Activated T-helper 2 cell treated with anti-CD3 and anti-CD28 coated beads, Interferon-gamma antibody, Interleukin-2, Interleukin-4, amounts not matched to agents 10 μg/mL and 5 μg/mL and 100 μg/mL, durations not matched to agents 14 hours and 24 hours and 36 hours (primary cell): ENCODE measurements at regions not wholly inside any gene's neighbourhood (a gene's known extent, or its start where the extent isn't known, plus 50 kb on each side); places are given as distances from the start of the nearest gene placed in this dataset.

Source experiments
- DNase-seq: peaks from one replicate; pipeline ENCODE4 v3.0.0; 2021; ENCODE audit warnings: low spot score
- H3K27ac Mint-ChIP-seq: one replicate; pipeline ENCODE4 v1.8.0; 2021; ENCODE audit warnings: mixed read lengths
- H3K27me3 Mint-ChIP-seq: one replicate; pipeline ENCODE4 v1.8.0; 2021; ENCODE audit warnings: low read depth, mixed read lengths
- H3K36me3 Mint-ChIP-seq: one replicate; pipeline ENCODE4 v1.8.0; 2021; ENCODE audit warnings: low read depth, mixed read lengths
- H3K4me1 Mint-ChIP-seq: one replicate; pipeline ENCODE4 v1.8.0; 2021; ENCODE audit warnings: low read depth, mixed read lengths
- H3K4me3 Mint-ChIP-seq: one replicate; pipeline ENCODE4 v1.8.0; 2021; ENCODE audit warnings: low read depth, mild to moderate bottlenecking, moderate library complexity, mixed read lengths
- H3K9me3 Mint-ChIP-seq: one replicate; pipeline ENCODE4 v1.8.0; 2021; ENCODE audit warnings: mixed read lengths
- intact Hi-C: fragments of 100-400 bp; cut with micrococcal nuclease; formaldehyde crosslinking; loops from one replicate; pipeline ENCODE4 v1.15.1; 2023

- no peaks in the 10 kb centered on the region for H3K4me1 Mint-ChIP-seq
- no peaks in the 10 kb centered on the region for H3K9me3 Mint-ChIP-seq
Observed at GRCh38 chr14:104461676-104462449, 117.7 kb upstream of the C14orf180 start.

DNA sequence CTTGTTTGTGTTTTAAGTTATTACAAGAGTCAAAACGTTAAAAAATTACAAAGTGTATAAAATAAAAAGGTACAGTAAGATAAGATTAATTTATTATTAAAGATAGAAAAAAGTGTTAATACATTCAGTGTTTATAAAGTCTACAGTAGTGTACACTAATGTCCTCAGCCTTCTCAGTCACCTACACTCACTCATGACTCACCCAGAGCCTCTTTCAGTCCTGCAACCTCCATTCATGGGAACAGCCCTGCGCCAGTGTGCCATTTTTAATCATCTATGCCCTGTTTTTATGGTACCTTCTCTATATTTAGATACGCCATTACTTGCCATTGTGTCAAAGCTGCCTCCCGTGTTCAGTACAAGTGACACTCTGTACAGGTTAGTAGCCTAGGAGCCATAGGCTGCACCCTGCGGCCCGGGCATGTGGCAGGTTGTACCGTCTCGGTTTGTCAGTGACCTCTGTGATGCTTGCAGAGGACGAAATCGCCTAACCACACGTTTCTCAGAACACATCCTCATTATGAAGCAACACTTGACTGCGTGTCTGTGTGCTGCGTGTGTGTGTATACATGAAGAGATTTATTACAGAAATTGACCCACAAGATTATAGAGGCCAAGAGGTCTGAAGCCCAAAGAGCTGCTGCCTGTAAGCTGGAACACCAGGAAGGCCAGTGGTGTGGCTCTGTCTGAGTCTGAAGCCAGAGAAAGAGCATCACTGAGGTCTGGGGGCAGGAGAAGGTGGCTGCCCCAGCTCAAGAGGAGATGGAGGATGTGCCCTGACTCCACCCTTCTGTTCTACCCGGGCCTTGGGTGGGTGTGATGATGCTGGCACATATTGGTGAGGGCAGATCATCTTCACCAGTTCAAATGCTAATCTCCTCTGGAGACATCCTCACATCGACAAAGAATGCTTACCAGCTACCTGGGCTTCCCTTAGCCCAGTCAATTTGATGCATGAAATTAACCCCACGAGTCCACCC lies 116.6 kb upstream of the C14orf180 start:
- H3K27ac Mint-ChIP-seq: no peak overlapping the region
- H3K36me3 Mint-ChIP-seq: no peaks in the 10 kb centered on the region
- intact Hi-C loops: no loop called here
- peak; percentile 7 for DNase-seq
- no peaks in the 10 kb centered on the region for H3K4me1 Mint-ChIP-seq
- no peaks in the 10 kb centered on the region for H3K9me3 Mint-ChIP-seq
- H3K4me3 Mint-ChIP-seq: no peak overlapping the region
- H3K27me3 Mint-ChIP-seq: peaks cover 25% of the 10 kb centered on the region

More at GRCh38 chr14:104461676-104462449, 117.7 kb upstream of the C14orf180 start:
- H3K4me3 Mint-ChIP-seq: no peak overlapping the region
- intact Hi-C loops: no loop called here
- H3K36me3 Mint-ChIP-seq: no peaks in the 10 kb centered on the region
- no peak overlapping the region for H3K27ac Mint-ChIP-seq
- H3K27me3 Mint-ChIP-seq: peaks cover 25% of the 10 kb centered on the region
- DNase-seq: peak; percentile 5

GRCh38 chr14:104464907-104465306 lies 114.7 kb upstream of the C14orf180 start:
- H3K4me1 Mint-ChIP-seq: no peaks in the 10 kb centered on the region
- H3K4me3 Mint-ChIP-seq: no peak overlapping the region
- no peaks in the 10 kb centered on the region for H3K9me3 Mint-ChIP-seq
- H3K27ac Mint-ChIP-seq: no peak overlapping the region
- peaks cover 22% of the 10 kb centered on the region for H3K27me3 Mint-ChIP-seq
- no peaks in the 10 kb centered on the region for H3K36me3 Mint-ChIP-seq
- intact Hi-C loops: no loop called here
- no peak for DNase-seq

- Mint-ChIP-seq H3K27ac (no peak overlapping the region), H3K4me3 (no peak overlapping the region)
- intact Hi-C loops: no loop called here
Observed at GRCh38 chr14:104465482-104466390, 113.8 kb upstream of the C14orf180 start.

DNA sequence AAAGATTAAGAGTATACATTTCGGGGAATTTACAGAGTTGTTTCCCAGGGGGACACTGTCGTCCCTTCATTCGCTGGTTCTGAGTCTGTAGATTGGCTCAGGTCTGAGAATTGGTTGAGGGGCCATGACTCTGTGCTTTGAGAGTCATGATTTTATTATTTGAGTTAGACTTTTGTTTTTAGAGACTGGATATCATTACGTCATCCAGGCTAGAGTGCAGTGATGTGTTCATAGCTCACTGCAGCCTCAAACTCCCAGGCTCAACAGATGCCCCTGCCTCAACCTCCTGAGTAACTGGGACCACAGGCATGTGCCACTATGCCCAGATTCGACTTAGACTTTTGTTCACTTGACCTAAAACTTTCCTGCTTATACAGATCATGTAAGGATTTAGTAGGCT lies 112.3 kb upstream of the C14orf180 start:
- peaks cover 8% of the 10 kb centered on the region for H3K27me3 Mint-ChIP-seq
- no peak for DNase-seq
- no peaks in the 10 kb centered on the region for H3K9me3 Mint-ChIP-seq
- H3K4me3 Mint-ChIP-seq: no peak overlapping the region
- no peaks in the 10 kb centered on the region for H3K4me1 Mint-ChIP-seq
- H3K27ac Mint-ChIP-seq: no peak overlapping the region
- intact Hi-C loops: no loop called here
- no peaks in the 10 kb centered on the region for H3K36me3 Mint-ChIP-seq

More at GRCh38 chr14:104465482-104466390, 113.8 kb upstream of the C14orf180 start:
- no peak for DNase-seq
- Mint-ChIP-seq H3K36me3 (no peaks in the 10 kb centered on the region), H3K9me3 (no peaks in the 10 kb centered on the region), H3K4me1 (no peaks in the 10 kb centered on the region), H3K27me3 (peaks cover 14% of the 10 kb centered on the region)

- intact Hi-C loops: no loop called here
- H3K27ac Mint-ChIP-seq: no peak overlapping the region
- H3K4me1 Mint-ChIP-seq: no peaks in the 10 kb centered on the region
- H3K4me3 Mint-ChIP-seq: no peak overlapping the region
- DNase-seq: no peak
- H3K9me3 Mint-ChIP-seq: no peaks in the 10 kb centered on the region
- H3K36me3 Mint-ChIP-seq: no peaks in the 10 kb centered on the region
- H3K27me3 Mint-ChIP-seq: peaks cover 8% of the 10 kb centered on the region
Observed at GRCh38 chr14:104467641-104468040, 111.9 kb upstream of the C14orf180 start.

DNA sequence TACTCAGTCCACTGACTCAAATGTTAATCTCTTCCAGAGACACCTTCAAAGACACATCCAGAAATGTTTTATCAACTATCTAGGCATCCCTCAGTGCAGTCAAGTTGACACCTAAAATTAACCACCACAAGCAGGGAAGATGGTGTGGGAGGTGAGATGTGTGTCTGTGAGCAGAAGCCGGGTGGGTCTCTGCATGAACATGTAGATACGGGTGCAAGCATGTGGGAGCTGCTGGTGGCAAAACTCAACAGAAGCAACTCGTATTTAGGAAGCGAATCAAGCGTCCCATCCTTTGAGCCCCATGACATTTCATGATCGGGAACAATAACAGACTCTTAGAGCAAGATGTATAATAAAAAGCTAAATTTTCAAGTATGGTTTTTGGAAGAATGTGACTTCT lies 110.0 kb upstream of the C14orf180 start:
- DNase-seq: no peak
- Mint-ChIP-seq H3K4me1 (no peaks in the 10 kb centered on the region), H3K4me3 (no peak overlapping the region), H3K36me3 (no peaks in the 10 kb centered on the region), H3K27ac (no peak overlapping the region), H3K27me3 (no peaks in the 10 kb centered on the region), H3K9me3 (no peaks in the 10 kb centered on the region)
- intact Hi-C loops: no loop called here

DNA sequence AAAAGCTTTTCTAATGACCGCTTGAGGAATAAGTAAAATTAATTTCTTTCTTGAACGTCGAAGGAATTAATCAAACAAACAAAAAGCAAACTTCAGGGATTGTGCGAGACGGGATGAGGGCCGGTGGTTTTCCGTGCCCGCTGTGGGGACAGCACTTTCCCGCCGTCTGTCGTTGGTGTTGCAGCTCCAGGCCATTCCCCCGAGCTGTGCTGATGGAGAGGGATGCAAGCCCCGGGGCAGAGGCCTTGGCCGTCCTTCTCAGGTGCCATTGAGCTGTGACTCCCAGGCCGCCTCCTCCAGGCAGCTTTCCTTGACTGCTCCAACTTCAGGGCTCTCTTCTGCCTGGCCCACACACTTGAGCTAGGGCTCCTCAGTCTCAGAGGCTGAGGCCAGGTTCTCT lies 109.0 kb upstream of the C14orf180 start:
- no peaks in the 10 kb centered on the region for H3K4me1 Mint-ChIP-seq
- no peak overlapping the region for H3K27ac Mint-ChIP-seq
- no peaks in the 10 kb centered on the region for H3K36me3 Mint-ChIP-seq
- intact Hi-C loops: no loop called here
- DNase-seq: no peak
- H3K4me3 Mint-ChIP-seq: no peak overlapping the region
- no peaks in the 10 kb centered on the region for H3K9me3 Mint-ChIP-seq
- H3K27me3 Mint-ChIP-seq: no peaks in the 10 kb centered on the region

GRCh38 chr14:104471114-104471513 lies 108.5 kb upstream of the C14orf180 start:
- Mint-ChIP-seq H3K9me3 (no peaks in the 10 kb centered on the region), H3K4me1 (no peaks in the 10 kb centered on the region), H3K27me3 (no peaks in the 10 kb centered on the region), H3K4me3 (no peak overlapping the region), H3K36me3 (no peaks in the 10 kb centered on the region), H3K27ac (no peak overlapping the region)
- intact Hi-C loops: no loop called here
- no peak for DNase-seq

GRCh38 chr14:104472073-104472472 lies 107.5 kb upstream of the C14orf180 start:
- no peaks in the 10 kb centered on the region for H3K27me3 Mint-ChIP-seq
- no peaks in the 10 kb centered on the region for H3K36me3 Mint-ChIP-seq
- no peak overlapping the region for H3K27ac Mint-ChIP-seq
- H3K9me3 Mint-ChIP-seq: no peaks in the 10 kb centered on the region
- no peak for DNase-seq
- intact Hi-C loops: no loop called here
- H3K4me1 Mint-ChIP-seq: no peaks in the 10 kb centered on the region
- no peak overlapping the region for H3K4me3 Mint-ChIP-seq

DNA sequence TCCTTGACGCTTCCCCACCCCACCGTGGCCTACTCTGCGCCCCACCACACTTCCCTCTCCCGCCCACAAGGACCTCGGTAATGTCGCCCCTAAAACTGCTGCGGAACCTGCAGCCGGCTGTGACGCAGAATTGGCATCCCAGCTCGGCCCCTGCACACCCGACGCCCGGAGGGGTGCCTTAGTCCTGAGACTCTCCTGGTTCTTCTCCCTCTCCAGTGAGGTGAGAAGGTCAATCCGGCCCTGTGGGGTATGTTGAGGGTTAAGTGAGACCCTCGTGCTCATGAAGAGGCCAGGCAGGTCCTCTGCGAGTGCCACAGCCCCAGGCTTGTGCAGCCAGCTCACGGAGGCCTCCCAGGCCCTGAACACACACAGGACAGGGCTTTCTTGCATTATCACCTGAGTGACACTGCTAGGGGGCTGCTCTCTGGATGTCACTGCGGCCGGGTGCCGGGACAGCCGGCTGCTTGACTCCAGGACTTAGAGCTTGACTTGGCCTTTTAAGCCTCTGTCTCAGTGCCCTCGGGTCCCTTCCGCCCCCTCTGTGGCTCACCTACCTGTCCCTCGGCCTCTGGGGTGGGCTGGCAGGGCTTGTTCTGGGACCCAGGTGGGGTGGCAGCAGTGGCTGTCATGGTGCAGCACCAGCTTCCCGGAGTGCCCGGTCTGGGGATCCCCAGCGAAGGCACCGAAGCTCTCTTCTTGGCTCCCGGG lies 106.9 kb upstream of the C14orf180 start:
- Mint-ChIP-seq H3K36me3 (no peaks in the 10 kb centered on the region), H3K27me3 (no peaks in the 10 kb centered on the region), H3K9me3 (no peaks in the 10 kb centered on the region), H3K27ac (no peak overlapping the region), H3K4me3 (no peak overlapping the region), H3K4me1 (no peaks in the 10 kb centered on the region)
- intact Hi-C loops: no loop called here
- DNase-seq: no peak

DNA sequence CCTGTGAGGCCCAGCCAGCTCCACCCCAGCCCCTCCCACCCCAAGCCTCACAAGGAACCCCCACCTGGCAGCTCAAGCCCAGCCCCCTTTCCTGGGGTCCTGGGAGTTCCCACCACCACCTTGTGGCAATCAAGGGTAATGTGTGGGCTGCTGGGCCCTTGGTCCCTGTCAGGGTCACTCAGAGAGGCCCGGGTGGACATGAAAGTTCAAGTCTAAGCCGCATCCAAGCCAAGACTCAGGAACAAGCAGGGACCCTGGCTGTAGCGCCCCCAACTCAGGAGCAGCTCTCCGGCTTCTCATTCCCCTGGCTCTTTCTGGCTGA lies 106.4 kb upstream of the C14orf180 start:
- DNase-seq: no peak
- Mint-ChIP-seq H3K27ac (no peak overlapping the region), H3K9me3 (no peaks in the 10 kb centered on the region), H3K4me1 (no peaks in the 10 kb centered on the region), H3K36me3 (no peaks in the 10 kb centered on the region), H3K27me3 (no peaks in the 10 kb centered on the region), H3K4me3 (no peak overlapping the region)
- intact Hi-C loops: no loop called here
